ENCODE measurements at regions not wholly inside any gene's neighbourhood (a gene's known extent, or its start where the extent isn't known, plus 50 kb on each side); places are given as distances from the start of the nearest gene placed in this dataset.

DNA sequence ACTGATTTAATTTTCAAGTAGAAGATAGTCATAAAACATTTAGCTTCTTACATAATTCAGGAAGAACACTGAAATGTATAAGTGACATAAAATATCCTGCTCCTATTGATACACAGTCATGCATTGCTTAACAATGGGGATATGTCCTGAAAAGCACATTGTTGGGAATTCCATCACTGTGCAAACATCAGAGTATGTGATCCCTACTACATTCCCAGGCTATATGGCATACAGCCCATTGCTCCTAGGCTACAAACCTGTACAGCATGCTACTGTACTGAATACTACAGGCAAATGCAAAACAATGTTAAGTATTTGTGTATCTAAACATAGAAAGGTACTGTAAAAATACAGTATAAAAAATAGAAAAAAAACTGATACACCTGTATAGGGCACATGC lies 723.9 kb upstream of the ARGLU1 start (continued):
- TF ChIP-seq ZNF668 (CRISPR knock-in tag; IDR thresholded peaks at IDR 0.05) = no peak

DNA sequence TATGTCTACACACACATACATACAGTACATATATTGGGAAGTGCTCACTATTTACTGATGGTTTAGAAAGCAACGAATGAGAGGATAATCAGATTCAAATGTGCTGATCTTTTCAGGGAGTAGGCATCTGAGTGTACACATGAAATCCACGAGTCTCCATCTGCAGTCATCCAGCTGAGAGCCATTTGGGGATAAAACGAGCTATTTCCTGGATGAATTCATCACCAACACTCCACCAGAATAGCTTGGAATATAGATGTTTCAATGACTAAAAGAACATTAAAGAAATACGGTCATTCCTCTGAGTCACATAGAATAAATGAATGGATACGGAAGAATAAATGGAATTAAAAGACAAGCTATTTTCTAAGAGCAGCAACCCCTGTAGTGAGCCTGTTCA lies 721.6 kb upstream of the ARGLU1 start:
- Histone ChIP-seq H3K9me1 (ENCODE audit: control insufficient read depth, insufficient read depth, low read length) (no peaks in the 10 kb centered on the region), H3K9ac (ENCODE audit: insufficient read depth in 1 of 2, low read depth in 2 of 2, low read length in 2 of 2) (no peak overlapping the region), H2AFZ (ENCODE audit: low read depth, low read length) (no peak overlapping the region), H3K9me3 (replicated peaks; ENCODE audit: control insufficient read depth, insufficient read depth, low read depth, low read length) (no peaks in the 10 kb centered on the region), H3K36me3 (ENCODE audit: control insufficient read depth, insufficient read depth, low read length) (no peaks in the 10 kb centered on the region), H3K4me1 (replicated peaks in 1 of 2; ENCODE audit: control insufficient read depth in 2 of 2, insufficient read depth in 2 of 2, low read length in 2 of 2) (no peaks in the 10 kb centered on the region), H3K4me2 (ENCODE audit: insufficient read depth, low read length) (no peak overlapping the region), H3K27me3 (ENCODE audit: control insufficient read depth in 2 of 2, insufficient read depth in 2 of 2, low read length in 2 of 2) (no peaks in the 10 kb centered on the region), H3K79me2 (ENCODE audit: control insufficient read depth, insufficient read depth, low read length) (no peaks in the 10 kb centered on the region), H4K20me1 (replicated peaks; ENCODE audit: control insufficient read depth, insufficient read depth, low read length) (no peaks in the 10 kb centered on the region), H3K27ac (ENCODE audit: extremely low read depth, low read depth, low read length) (no peak overlapping the region), H3K4me3 (no peak overlapping the region)
- ChIA-PET CTCF (ENCODE audit: low intra/inter-chr PET ratio) (no interaction called here), POLR2A (no interaction called here)
- BruUV-seq (replicated peaks) = no TSS peak
- intact Hi-C loops (cut with micrococcal nuclease) = no loop called here
- ATAC-seq (no peak), DNase-seq (ENCODE audit: extremely low read depth in 1 of 4, low spot score in 3 of 4) (no peak), FAIRE-seq (no peak)
- in situ Hi-C loops (cut with MboI) = no loop called here
- WGBS (ENCODE audit: insufficient coverage, low coverage, missing lambda C conversion rate) = 0% methylated on average over 5 of the region's 5 CpGs
- TF ChIP-seq PRPF4 (IDR thresholded peaks at IDR 0.05; ENCODE audit: insufficient read depth, low read depth, low read length, poor library complexity, severe bottlenecking) (no peak), ZNF639 (CRISPR knock-in tag; conservative IDR thresholded peaks at IDR 0.05 in 1 of 2, IDR thresholded peaks at IDR 0.05 in 1 of 2) (no peak), ZNF778 (CRISPR knock-in tag; IDR thresholded peaks at IDR 0.05) (no peak), PHTF2 (CRISPR knock-in tag; IDR thresholded peaks at IDR 0.05) (no peak), ZBTB9 (CRISPR knock-in tag; IDR thresholded peaks at IDR 0.05) (no peak), NR1H2 (CRISPR knock-in tag; IDR thresholded peaks at IDR 0.05) (no peak), NFE2L1 (tag; IDR thresholded peaks at IDR 0.05; ENCODE audit: borderline replicate concordance, low read depth) (no peak), CUX1 (CRISPR knock-in tag; IDR thresholded peaks at IDR 0.05) (no peak)
- TF ChIP-seq, protein P1, sequence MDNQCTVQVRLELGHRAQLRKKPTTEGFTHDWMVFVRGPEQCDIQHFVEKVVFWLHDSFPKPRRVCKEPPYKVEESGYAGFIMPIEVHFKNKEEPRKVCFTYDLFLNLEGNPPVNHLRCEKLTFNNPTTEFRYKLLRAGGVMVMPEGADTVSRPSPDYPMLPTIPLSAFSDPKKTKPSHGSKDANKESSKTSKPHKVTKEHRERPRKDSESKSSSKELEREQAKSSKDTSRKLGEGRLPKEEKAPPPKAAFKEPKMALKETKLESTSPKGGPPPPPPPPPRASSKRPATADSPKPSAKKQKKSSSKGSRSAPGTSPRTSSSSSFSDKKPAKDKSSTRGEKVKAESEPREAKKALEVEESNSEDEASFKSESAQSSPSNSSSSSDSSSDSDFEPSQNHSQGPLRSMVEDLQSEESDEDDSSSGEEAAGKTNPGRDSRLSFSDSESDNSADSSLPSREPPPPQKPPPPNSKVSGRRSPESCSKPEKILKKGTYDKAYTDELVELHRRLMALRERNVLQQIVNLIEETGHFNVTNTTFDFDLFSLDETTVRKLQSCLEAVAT (IDR thresholded peaks at IDR 0.05) = no peak
- TF ChIP-seq, protein P2, sequence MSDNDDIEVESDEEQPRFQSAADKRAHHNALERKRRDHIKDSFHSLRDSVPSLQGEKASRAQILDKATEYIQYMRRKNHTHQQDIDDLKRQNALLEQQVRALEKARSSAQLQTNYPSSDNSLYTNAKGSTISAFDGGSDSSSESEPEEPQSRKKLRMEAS (CRISPR knock-in tag; IDR thresholded peaks at IDR 0.05) = no peak

All from K562 (cell line).